GM12891 (cell line): ENCODE measurements at regions not wholly inside any gene's neighbourhood (a gene's known extent, or its start where the extent isn't known, plus 50 kb on each side); places are given as distances from the start of the nearest gene placed in this dataset.

Experiments
- POLR2A ChIP-seq: IDR thresholded peaks from 2 replicates; pipeline ENCODE4 v1.6.1; 2011; ENCODE audit warnings: low read depth, low read length, control low read depth
- POLR2AphosphoS5 ChIP-seq: IDR thresholded peaks from 2 replicates; pipeline ENCODE4 v1.6.1; 2011; ENCODE audit warnings: low read depth, low read length, control low read depth
- POU2F2 ChIP-seq: IDR thresholded peaks from 2 replicates; pipeline ENCODE4 v1.6.1; 2011; ENCODE audit warnings: low read depth, mild to moderate bottlenecking, control low read depth, low read length, moderate library complexity
- SPI1 ChIP-seq: IDR thresholded peaks from 2 replicates; pipeline ENCODE4 v1.6.1; 2011; ENCODE audit warnings: low read depth, low read length, control low read depth
- TAF1 ChIP-seq: IDR thresholded peaks from 2 replicates; pipeline ENCODE4 v1.6.1; 2011; ENCODE audit warnings: low read depth, low read length, control low read depth

- no peak for TF ChIP-seq POLR2A
- TF ChIP-seq TAF1: no peak
- no peak for TF ChIP-seq POLR2AphosphoS5
- TF ChIP-seq SPI1: no peak
- TF ChIP-seq POU2F2: no peak
These were observed 90.4 kb upstream of the OTX2 start for GRCh38 chr14:56900726-56901125.
